ENCODE measurements at regions not wholly inside any gene's neighbourhood (a gene's known extent, or its start where the extent isn't known, plus 50 kb on each side); places are given as distances from the start of the nearest gene placed in this dataset.

GRCh38 chr1:88188038-88188437, 496.0 kb upstream of the PKN2 start:
- H3K27me3 ChIP-seq (replicated peaks in 1 of 7): no peaks in the 10 kb centered on the region
- intact Hi-C loops (cut with DNase I; ENCODE audit: low total_unique reads): loop anchor here (10.0 kb wide), 1 partner anchor 107 kb away; no protein-coding TSS in a partner anchor
- no peak for DNase-seq
- H3K36me3 ChIP-seq: no peaks in the 10 kb centered on the region
- H3K9me3 ChIP-seq: no peaks in the 10 kb centered on the region
- no peak overlapping the region for H3K27ac ChIP-seq
- no peak overlapping the region for H3K4me3 ChIP-seq
- H3K4me1 ChIP-seq: peaks cover 0 to 38% (median 6%) of the 10 kb centered on the region in 6 donors
- no peak for TF ChIP-seq CTCF (IDR thresholded peaks at IDR 0.05 in 8 of 11, conservative IDR thresholded peaks at IDR 0.05 in 3 of 11)
- no peak for TF ChIP-seq POLR2AphosphoS5 (IDR thresholded peaks at IDR 0.05)
- TF ChIP-seq POLR2A (IDR thresholded peaks at IDR 0.05): no peak

GRCh38 chr1:88189525-88189924, 494.5 kb upstream of the PKN2 start:
- H3K4me3 ChIP-seq: no peak overlapping the region
- intact Hi-C loops (cut with DNase I; ENCODE audit: low total_unique reads): loop anchor here (10.0 kb wide), 1 partner anchor 105 kb away; no protein-coding TSS in a partner anchor
- DNase-seq: no peak
- peak overlapping the region in 2 of 8 donors; percentile 19 to 27 for H3K27ac ChIP-seq
- no peaks in the 10 kb centered on the region for H3K9me3 ChIP-seq
- no peak for TF ChIP-seq POLR2AphosphoS5 (IDR thresholded peaks at IDR 0.05)
- TF ChIP-seq CTCF (IDR thresholded peaks at IDR 0.05 in 8 of 11, conservative IDR thresholded peaks at IDR 0.05 in 3 of 11): no peak
- TF ChIP-seq POLR2A (IDR thresholded peaks at IDR 0.05): no peak
- H3K27me3 ChIP-seq (replicated peaks in 1 of 7): no peaks in the 10 kb centered on the region
- peaks cover 0 to 41% (median 6%) of the 10 kb centered on the region in 6 donors for H3K4me1 ChIP-seq
- 87 to 92% (median 88%) methylated on average over 2 of the region's 2 CpGs for WGBS, 5 donors
- no peaks in the 10 kb centered on the region for H3K36me3 ChIP-seq

GRCh38 chr1:88191917-88192316, 492.2 kb upstream of the PKN2 start:
- no peaks in the 10 kb centered on the region for H3K27me3 ChIP-seq (replicated peaks in 1 of 7)
- no peaks in the 10 kb centered on the region for H3K9me3 ChIP-seq
- 53 to 69% (median 63%) methylated on average over 2 of the region's 2 CpGs for WGBS, 5 donors
- DNase-seq: no peak
- H3K4me3 ChIP-seq: no peak overlapping the region
- intact Hi-C loops (cut with DNase I; ENCODE audit: low total_unique reads): no loop called here
- no peak for TF ChIP-seq CTCF (IDR thresholded peaks at IDR 0.05 in 8 of 11, conservative IDR thresholded peaks at IDR 0.05 in 3 of 11)
- TF ChIP-seq POLR2AphosphoS5 (IDR thresholded peaks at IDR 0.05): no peak
- no peak for TF ChIP-seq POLR2A (IDR thresholded peaks at IDR 0.05)
- H3K36me3 ChIP-seq: no peaks in the 10 kb centered on the region
- H3K4me1 ChIP-seq: peaks cover 0 to 41% (median 6%) of the 10 kb centered on the region in 6 donors
- peak overlapping the region in 6 of 8 donors; percentile 23 to 77 (median 64) for H3K27ac ChIP-seq

- WGBS, 5 donors: 88 to 100% (median 96%) methylated on average over 1 of the region's 1 CpG
- intact Hi-C loops (cut with DNase I; ENCODE audit: low total_unique reads): no loop called here
- Histone ChIP-seq H3K4me3 (no peak overlapping the region), H3K27me3 (replicated peaks in 1 of 7) (no peaks in the 10 kb centered on the region), H3K27ac (no peak overlapping the region), H3K9me3 (no peaks in the 10 kb centered on the region), H3K36me3 (no peaks in the 10 kb centered on the region), H3K4me1 (peaks cover 0 to 35% (median 5%) of the 10 kb centered on the region in 6 donors)
- no peak for DNase-seq
- TF ChIP-seq CTCF (IDR thresholded peaks at IDR 0.05 in 8 of 11, conservative IDR thresholded peaks at IDR 0.05 in 3 of 11) (no peak), POLR2A (IDR thresholded peaks at IDR 0.05) (no peak), POLR2AphosphoS5 (IDR thresholded peaks at IDR 0.05) (no peak)
Observed at GRCh38 chr1:88194542-88194941, 489.5 kb upstream of the PKN2 start.
